HG03025 (cell line): ENCODE measurements at regions not wholly inside any gene's neighbourhood (a gene's known extent, or its start where the extent isn't known, plus 50 kb on each side); places are given as distances from the start of the nearest gene placed in this dataset.

Source experiments
- ATAC-seq: cut with Tn5 transposase; IDR thresholded peaks from one replicate; pipeline ENCODE4 v1.9.1; 2021; ENCODE audit warnings: mild to moderate bottlenecking, moderate library complexity; ENCODE audit not compliant: unreplicated experiment, low FRiP score

- ATAC-seq: no peak
These were observed 269.4 kb downstream of the HLX start for GRCh38 chr1:221148660-221149059.

GRCh38 chr1:221149111-221149510 is 269.9 kb downstream of the HLX start:
- no peak for ATAC-seq

- ATAC-seq: no peak
These were observed 270.4 kb downstream of the HLX start for GRCh38 chr1:221149555-221150075.

- no peak for ATAC-seq
These were observed 271.8 kb downstream of the HLX start for GRCh38 chr1:221150996-221151395.

GRCh38 chr1:221154932-221155331 is 275.7 kb downstream of the HLX start:
- ATAC-seq: no peak

GRCh38 chr1:221157026-221157761 is 278.0 kb downstream of the HLX start:
- ATAC-seq: peak; percentile 93

- no peak for ATAC-seq
These were observed 280.4 kb downstream of the HLX start for GRCh38 chr1:221159608-221160007.

- ATAC-seq: no peak
These were observed 282.4 kb downstream of the HLX start for GRCh38 chr1:221161571-221162041.

- no peak for ATAC-seq
These were observed 283.1 kb downstream of the HLX start for GRCh38 chr1:221162352-221162751.

- ATAC-seq: no peak
These were observed 283.7 kb downstream of the HLX start for GRCh38 chr1:221162939-221163338.

- no peak for ATAC-seq
These were observed 284.8 kb downstream of the HLX start for GRCh38 chr1:221164029-221164428.

GRCh38 chr1:221164951-221165838 is 286.0 kb downstream of the HLX start:
- ATAC-seq: no peak

- no peak for ATAC-seq
These were observed 286.7 kb downstream of the HLX start for GRCh38 chr1:221165839-221166500.

- ATAC-seq: peak; percentile 88
These were observed 287.5 kb downstream of the HLX start for GRCh38 chr1:221166559-221167318.

GRCh38 chr1:221169447-221169889 is 290.2 kb downstream of the HLX start:
- ATAC-seq: no peak

- no peak for ATAC-seq
These were observed 290.9 kb downstream of the HLX start for GRCh38 chr1:221170171-221170570.

- no peak for ATAC-seq
These were observed 292.5 kb downstream of the HLX start for GRCh38 chr1:221171768-221172167.

GRCh38 chr1:221172841-221173240 is 293.6 kb downstream of the HLX start:
- ATAC-seq: no peak

GRCh38 chr1:221174330-221174993 is 295.2 kb downstream of the HLX start:
- ATAC-seq: no peak
